ENCODE measurements at regions not wholly inside any gene's neighbourhood (a gene's known extent, or its start where the extent isn't known, plus 50 kb on each side); places are given as distances from the start of the nearest gene placed in this dataset.

- no peak for TF ChIP-seq CTCF (optimal IDR thresholded peaks at IDR 0.05 in 1 of 3, IDR thresholded peaks at IDR 0.05 in 1 of 3, conservative IDR thresholded peaks at IDR 0.05 in 1 of 3; ENCODE audit: extremely low read depth in 1 of 3, insufficient read depth in 2 of 3, low read length in 3 of 3)
- no peak for TF ChIP-seq EZH2 (IDR thresholded peaks at IDR 0.05; ENCODE audit: low read length)
Observed at GRCh38 chr4:120517966-120518365, 404.6 kb downstream of the PRDM5 start.
